GM12892 (cell line): ENCODE measurements at regions not wholly inside any gene's neighbourhood (a gene's known extent, or its start where the extent isn't known, plus 50 kb on each side); places are given as distances from the start of the nearest gene placed in this dataset.

Experiments
- POLR2A ChIP-seq: IDR thresholded peaks from 2 replicates; pipeline ENCODE4 v1.6.1; 2011; ENCODE audit warnings: low read depth, low read length, control low read depth
- POLR2AphosphoS5 ChIP-seq: IDR thresholded peaks from 2 replicates; pipeline ENCODE4 v1.6.1; 2011; ENCODE audit warnings: low read depth, low read length, control low read depth

- TF ChIP-seq POLR2AphosphoS5 (no peak), POLR2A (no peak)
Observed at GRCh38 chr4:163598489-163598888, 104.0 kb downstream of the TMA16 start.
